Astrocyte (in vitro differentiated cells and primary cell): ENCODE measurements at regions not wholly inside any gene's neighbourhood (a gene's known extent, or its start where the extent isn't known, plus 50 kb on each side); places are given as distances from the start of the nearest gene placed in this dataset.

Experiments used
- CTCF ChIP-seq: IDR thresholded peaks from 2 replicates; pipeline ENCODE4 v1.5.1; 2011; ENCODE audit warnings: low read depth, mild to moderate bottlenecking, inconsistent platforms, low read length, moderate library complexity; ENCODE audit not compliant: insufficient read depth
- EZH2 ChIP-seq: IDR thresholded peaks from 2 replicates; pipeline ENCODE4 v1.6.1; 2012; ENCODE audit warnings: mild to moderate bottlenecking, low read length, inconsistent platforms; ENCODE audit not compliant: insufficient read depth

DNA sequence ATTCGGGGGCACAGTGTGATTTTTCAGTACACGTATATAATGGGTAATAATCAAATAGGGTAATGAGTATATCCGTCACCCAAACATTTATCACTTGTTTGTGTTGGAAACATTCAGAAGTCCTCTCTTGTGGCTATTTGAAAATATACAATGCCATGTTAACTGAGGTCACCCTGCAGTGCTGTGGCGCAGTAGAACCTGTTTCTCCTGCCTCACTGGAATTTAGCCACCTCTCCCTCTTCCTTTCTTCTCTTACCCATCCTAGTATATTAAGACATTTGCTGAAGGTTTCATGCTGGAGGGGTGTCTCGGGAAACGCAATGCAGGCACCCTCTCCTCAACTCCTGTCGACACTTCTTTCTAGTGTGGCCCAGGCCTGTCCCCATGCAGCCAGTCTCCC is 425.3 kb upstream of the MKI67 start:
- TF ChIP-seq CTCF, result no peak
- no peak for TF ChIP-seq EZH2
